ENCODE measurements at regions not wholly inside any gene's neighbourhood (a gene's known extent, or its start where the extent isn't known, plus 50 kb on each side); places are given as distances from the start of the nearest gene placed in this dataset.

DNA sequence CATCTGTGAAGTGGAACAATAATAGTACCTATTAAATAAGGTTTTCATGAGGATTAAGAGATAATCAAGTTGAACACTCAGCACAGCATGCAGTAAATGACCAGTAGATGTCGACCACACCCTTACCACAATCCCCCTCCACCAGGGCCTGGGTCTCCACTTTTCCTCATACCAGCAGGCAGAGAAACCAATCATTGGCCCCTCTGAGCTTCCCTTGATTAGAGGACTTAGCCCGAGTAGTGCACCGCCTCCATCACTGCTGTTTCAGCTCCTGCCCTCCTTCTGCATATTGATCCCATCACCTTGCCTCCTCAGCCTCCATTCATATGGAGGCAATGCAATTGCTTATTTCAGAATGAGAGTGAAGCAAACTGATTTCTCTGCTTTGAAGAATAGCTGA is 96.5 kb upstream of the CDH11 start:
- no peaks in the 10 kb centered on the region for H3K4me1 ChIP-seq
- no peaks in the 10 kb centered on the region for H3K27me3 ChIP-seq
- ATAC-seq, result no peak
- intact Hi-C loops (cut with DNase I), result no loop called here
- no peaks in the 10 kb centered on the region for H3K36me3 ChIP-seq (replicated peaks in 1 of 2; ENCODE audit: insufficient read depth in 1 of 2, low read depth in 2 of 2)
- no peaks in the 10 kb centered on the region for H3K9me3 ChIP-seq
- TF ChIP-seq POLR2A (IDR thresholded peaks at IDR 0.05), result no peak
- TF ChIP-seq, protein P1, sequence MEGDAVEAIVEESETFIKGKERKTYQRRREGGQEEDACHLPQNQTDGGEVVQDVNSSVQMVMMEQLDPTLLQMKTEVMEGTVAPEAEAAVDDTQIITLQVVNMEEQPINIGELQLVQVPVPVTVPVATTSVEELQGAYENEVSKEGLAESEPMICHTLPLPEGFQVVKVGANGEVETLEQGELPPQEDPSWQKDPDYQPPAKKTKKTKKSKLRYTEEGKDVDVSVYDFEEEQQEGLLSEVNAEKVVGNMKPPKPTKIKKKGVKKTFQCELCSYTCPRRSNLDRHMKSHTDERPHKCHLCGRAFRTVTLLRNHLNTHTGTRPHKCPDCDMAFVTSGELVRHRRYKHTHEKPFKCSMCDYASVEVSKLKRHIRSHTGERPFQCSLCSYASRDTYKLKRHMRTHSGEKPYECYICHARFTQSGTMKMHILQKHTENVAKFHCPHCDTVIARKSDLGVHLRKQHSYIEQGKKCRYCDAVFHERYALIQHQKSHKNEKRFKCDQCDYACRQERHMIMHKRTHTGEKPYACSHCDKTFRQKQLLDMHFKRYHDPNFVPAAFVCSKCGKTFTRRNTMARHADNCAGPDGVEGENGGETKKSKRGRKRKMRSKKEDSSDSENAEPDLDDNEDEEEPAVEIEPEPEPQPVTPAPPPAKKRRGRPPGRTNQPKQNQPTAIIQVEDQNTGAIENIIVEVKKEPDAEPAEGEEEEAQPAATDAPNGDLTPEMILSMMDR (IDR thresholded peaks at IDR 0.05), result no peak
- 42 to 46% methylated on average over 3 of the region's 3 CpGs for WGBS, 2 donors
- H3K27ac ChIP-seq, result no peak overlapping the region
- no peak for DNase-seq
- H3K4me3 ChIP-seq, result no peak overlapping the region

DNA sequence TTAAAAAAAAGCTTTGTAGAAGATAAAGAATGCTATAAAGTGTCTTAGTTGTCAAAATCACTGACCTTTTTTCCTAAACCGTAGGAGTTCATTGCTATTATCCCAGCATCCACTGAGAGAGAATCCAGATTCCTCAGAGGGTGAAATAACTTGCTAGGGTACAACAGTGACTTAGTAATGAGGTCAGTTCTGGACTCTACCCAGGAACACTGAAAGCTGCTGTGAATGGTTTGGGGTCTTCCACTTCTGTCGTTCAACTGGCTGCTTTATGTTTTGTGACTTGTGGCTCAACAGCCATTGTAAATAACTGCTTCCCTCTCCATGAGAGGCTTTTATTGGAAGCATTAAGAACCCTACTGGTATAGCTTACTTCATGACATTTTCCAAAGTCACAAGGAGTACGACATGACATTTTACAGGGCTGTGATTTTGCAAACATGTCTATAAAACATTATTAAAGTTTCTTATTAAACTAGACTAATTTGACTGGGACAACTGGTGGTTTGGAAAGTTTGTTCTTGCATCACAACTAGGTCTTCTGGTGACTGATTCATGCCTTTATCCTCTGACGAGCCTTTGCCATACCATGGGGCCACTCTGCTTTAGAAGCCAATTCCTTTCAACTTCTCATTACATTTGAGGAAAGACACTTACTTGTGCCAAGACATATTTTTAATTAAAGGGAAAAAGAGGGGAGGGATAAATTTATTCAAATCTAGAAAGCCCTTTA is 92.2 kb upstream of the CDH11 start:
- H3K27ac ChIP-seq, result no peak overlapping the region
- DNase-seq (no peak), ATAC-seq (no peak)
- no peak overlapping the region for H3K4me3 ChIP-seq
- intact Hi-C loops (cut with DNase I), result no loop called here
- H3K9me3 ChIP-seq, result no peaks in the 10 kb centered on the region
- H3K4me1 ChIP-seq, result no peaks in the 10 kb centered on the region
- no peak for TF ChIP-seq POLR2A (IDR thresholded peaks at IDR 0.05)
- TF ChIP-seq, protein P1 (IDR thresholded peaks at IDR 0.05), result no peak
- no peaks in the 10 kb centered on the region for H3K27me3 ChIP-seq
- WGBS, 2 donors, result 52 to 54% methylated on average over 4 of the region's 4 CpGs
- no peaks in the 10 kb centered on the region for H3K36me3 ChIP-seq (replicated peaks in 1 of 2; ENCODE audit: insufficient read depth in 1 of 2, low read depth in 2 of 2)

DNA sequence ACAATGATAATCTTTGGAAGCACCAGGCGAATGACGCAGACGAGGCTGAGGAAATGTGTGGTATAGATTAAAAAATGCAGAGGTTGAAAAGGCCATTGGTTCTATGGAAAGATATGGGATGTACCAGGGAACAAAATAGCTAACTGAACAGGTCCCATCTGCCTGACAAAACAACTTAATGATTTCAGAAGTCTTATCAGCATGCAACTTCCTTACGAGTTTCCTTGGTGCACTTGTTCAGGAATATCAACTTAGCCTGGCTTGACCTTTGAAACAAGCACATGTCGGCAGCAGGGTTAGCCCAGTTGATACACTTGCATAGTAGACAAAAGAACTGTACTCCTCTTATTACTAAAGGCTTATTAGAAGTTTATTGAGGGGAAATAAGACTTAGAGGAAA is 90.9 kb upstream of the CDH11 start:
- no peak for TF ChIP-seq POLR2A (IDR thresholded peaks at IDR 0.05)
- TF ChIP-seq, protein P1 (IDR thresholded peaks at IDR 0.05), result no peak
- H3K4me3 ChIP-seq, result no peak overlapping the region
- no peaks in the 10 kb centered on the region for H3K4me1 ChIP-seq
- H3K9me3 ChIP-seq, result no peaks in the 10 kb centered on the region
- ATAC-seq (no peak), DNase-seq (no peak)
- H3K27me3 ChIP-seq, result no peaks in the 10 kb centered on the region
- H3K36me3 ChIP-seq (replicated peaks in 1 of 2; ENCODE audit: insufficient read depth in 1 of 2, low read depth in 2 of 2), result no peaks in the 10 kb centered on the region
- H3K27ac ChIP-seq, result no peak overlapping the region
- intact Hi-C loops (cut with DNase I), result no loop called here
- 59 to 62% methylated on average over 5 of the region's 5 CpGs for WGBS, 2 donors

DNA sequence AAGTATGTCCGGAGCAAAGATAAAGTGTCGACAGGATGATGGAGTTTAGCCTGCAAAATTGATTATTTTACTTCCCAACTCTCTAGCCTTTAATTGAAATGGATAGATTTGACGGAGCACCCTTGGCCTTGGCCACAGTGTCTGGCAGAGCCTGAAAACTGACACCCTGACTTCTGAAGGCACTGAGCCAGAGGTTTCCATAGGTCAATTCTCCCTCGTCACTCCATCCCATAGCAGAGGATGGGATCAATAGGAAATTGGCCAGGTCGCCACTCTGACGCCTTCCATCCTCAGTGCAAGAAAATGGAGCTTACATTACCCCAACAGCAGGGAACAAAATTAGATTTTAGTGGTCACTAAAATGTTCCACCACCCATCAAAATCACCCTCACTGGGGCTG is 90.4 kb upstream of the CDH11 start:
- Histone ChIP-seq H3K4me3 (no peak overlapping the region), H3K4me1 (no peaks in the 10 kb centered on the region), H3K27me3 (no peaks in the 10 kb centered on the region), H3K27ac (no peak overlapping the region), H3K9me3 (no peaks in the 10 kb centered on the region), H3K36me3 (replicated peaks in 1 of 2; ENCODE audit: insufficient read depth in 1 of 2, low read depth in 2 of 2) (no peaks in the 10 kb centered on the region)
- DNase-seq (no peak), ATAC-seq (no peak)
- WGBS, 2 donors, result 30% methylated on average over 6 of the region's 6 CpGs
- TF ChIP-seq, protein P1 (IDR thresholded peaks at IDR 0.05), result no peak
- TF ChIP-seq POLR2A (IDR thresholded peaks at IDR 0.05), result no peak
- intact Hi-C loops (cut with DNase I), result no loop called here

DNA sequence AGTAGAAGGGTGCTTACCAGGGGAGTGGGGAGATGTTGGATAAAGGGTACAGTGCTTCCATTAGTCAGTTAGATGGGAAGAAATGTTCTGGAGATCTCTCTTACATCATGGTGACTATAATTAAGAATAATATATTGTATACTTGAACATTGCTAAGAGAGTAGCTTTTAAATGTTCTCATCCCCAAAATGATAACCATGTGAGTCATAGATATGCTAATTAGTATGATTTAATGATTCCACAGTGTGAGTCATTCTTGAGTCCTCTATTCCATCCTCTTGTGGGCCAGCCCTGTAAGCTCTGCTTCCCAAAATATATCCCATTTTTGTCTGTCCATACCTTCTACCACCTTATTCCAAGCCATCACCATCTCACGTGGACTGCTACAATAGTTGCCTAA is 80.6 kb upstream of the CDH11 start:
- no peaks in the 10 kb centered on the region for H3K27me3 ChIP-seq
- no peaks in the 10 kb centered on the region for H3K9me3 ChIP-seq
- ATAC-seq (no peak), DNase-seq (no peak)
- intact Hi-C loops (cut with DNase I), result no loop called here
- no peaks in the 10 kb centered on the region for H3K36me3 ChIP-seq (replicated peaks in 1 of 2; ENCODE audit: insufficient read depth in 1 of 2, low read depth in 2 of 2)
- WGBS, 2 donors, result 65 to 83% methylated on average over 1 of the region's 1 CpG
- TF ChIP-seq POLR2A (IDR thresholded peaks at IDR 0.05), result no peak
- TF ChIP-seq, protein P1 (IDR thresholded peaks at IDR 0.05), result no peak
- no peak overlapping the region for H3K4me3 ChIP-seq
- no peak overlapping the region for H3K27ac ChIP-seq
- H3K4me1 ChIP-seq, result no peaks in the 10 kb centered on the region
